Loucy (cell line): ENCODE measurements at regions not wholly inside any gene's neighbourhood (a gene's known extent, or its start where the extent isn't known, plus 50 kb on each side); places are given as distances from the start of the nearest gene placed in this dataset.
"Not testable (repeated sequence)": the region's sequence is repeated elsewhere in the genome, so short reads cannot be mapped to it uniquely, and the experiment has no call there.

Experiments used
- H2AFZ ChIP-seq: fragments of 200-600 bp; sonication (generic); 2 replicates; pipeline ENCODE4 v1.6.0; 2016; ENCODE audit warnings: antibody characterized with exemption, mild to moderate bottlenecking, low read length, moderate library complexity
- H3F3A ChIP-seq: fragments of 200-600 bp; 2 replicates; pipeline ENCODE4 v1.6.0; 2016; ENCODE audit warnings: antibody characterized with exemption, low read depth, mild to moderate bottlenecking
- H3K27me3 ChIP-seq: fragments of 200-600 bp; sonication (generic); 2 replicates; pipeline ENCODE4 v1.6.1; 2014; ENCODE audit warnings: low read length, mild to moderate bottlenecking; ENCODE audit not compliant: insufficient read depth, poor library complexity, severe bottlenecking
- H3K36me3 ChIP-seq: fragments of 200-600 bp; sonication (generic); 2 replicates; pipeline ENCODE4 v1.6.1; 2016; ENCODE audit warnings: low read length; ENCODE audit not compliant: insufficient read depth
- H3K4me1 ChIP-seq: fragments of 200-600 bp; sonication (generic); 2 replicates; pipeline ENCODE4 v1.5.1; 2014; ENCODE audit warnings: low read length, mild to moderate bottlenecking; ENCODE audit not compliant: insufficient read depth, poor library complexity, severe bottlenecking
- H3K4me2 ChIP-seq: fragments of 200-600 bp; sonication (generic); 2 replicates; pipeline ENCODE4 v1.6.0; 2014; ENCODE audit warnings: antibody characterized with exemption, low read length, low read depth, mild to moderate bottlenecking; ENCODE audit not compliant: poor library complexity, severe bottlenecking
- H3K4me3 ChIP-seq: fragments of 200-600 bp; sonication (generic); 2 replicates; pipeline ENCODE4 v1.5.1; 2014; ENCODE audit warnings: low read length, mild to moderate bottlenecking, mixed read lengths; ENCODE audit not compliant: poor library complexity, severe bottlenecking
- H3K79me2 ChIP-seq: fragments of 200-600 bp; sonication (generic); 2 replicates; pipeline ENCODE4 v1.6.1; 2014; ENCODE audit warnings: low read length; ENCODE audit not compliant: insufficient read depth
- H3K9ac ChIP-seq: fragments of 200-600 bp; sonication (generic); 2 replicates; pipeline ENCODE4 v1.6.0; 2014; ENCODE audit warnings: mild to moderate bottlenecking, low read depth, low read length, moderate library complexity; ENCODE audit not compliant: poor library complexity, severe bottlenecking
- H3K9me2 ChIP-seq: fragments of 200-600 bp; sonication (generic); replicated peaks from 2 replicates; pipeline ENCODE4 v1.6.1; 2016; ENCODE audit warnings: low read depth, low read length, mixed read lengths
- H3K9me3 ChIP-seq: fragments of 200-600 bp; sonication (generic); 2 replicates; pipeline ENCODE4 v1.6.1; 2014; ENCODE audit warnings: mild to moderate bottlenecking, antibody characterized with exemption, low read length, low read depth; ENCODE audit not compliant: insufficient read depth
- H4K20me1 ChIP-seq: fragments of 200-600 bp; sonication (generic); 2 replicates; pipeline ENCODE4 v1.6.0; 2014; ENCODE audit warnings: antibody characterized with exemption, low read length, mild to moderate bottlenecking; ENCODE audit not compliant: insufficient read depth, poor library complexity, severe bottlenecking
- EZH2phosphoT487 ChIP-seq: fragments of 200-600 bp; IDR thresholded peaks from 2 replicates; pipeline ENCODE4 v1.6.1; 2018; ENCODE audit warnings: antibody characterized with exemption, mild to moderate bottlenecking, moderate library complexity, borderline replicate concordance
- TF ChIP-seq, protein P1 (sequence below): fragments of 200-600 bp; sonication (generic); conservative IDR thresholded peaks from 2 replicates; pipeline ENCODE4 v1.5.1; 2014; ENCODE audit warnings: mild to moderate bottlenecking, antibody characterized with exemption, low read length

DNA sequence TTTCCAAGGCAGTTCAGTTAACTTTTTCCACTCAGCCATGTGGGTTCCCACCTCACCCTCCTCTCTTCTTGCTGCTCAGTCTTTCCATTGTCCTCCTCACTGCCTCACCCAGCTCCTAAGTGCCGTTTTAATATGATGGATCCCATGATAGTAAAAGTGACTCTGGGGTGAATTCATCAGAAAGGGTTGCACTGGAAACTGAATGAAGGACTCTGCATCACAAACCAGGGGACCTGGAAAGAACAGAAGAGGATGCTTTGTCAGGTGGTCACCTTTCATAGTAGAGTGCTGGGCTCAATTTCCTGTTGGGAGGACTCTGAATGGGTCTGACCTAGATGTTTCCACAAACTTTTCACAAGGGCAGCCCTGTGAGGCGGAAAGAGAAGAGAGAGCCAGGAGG lies 67.8 kb upstream of the SLC8A3 start:
- no peak overlapping the region for H3K4me3 ChIP-seq
- H3K36me3 ChIP-seq = no peaks in the 10 kb centered on the region
- no peaks in the 10 kb centered on the region for H3F3A ChIP-seq
- H3K9ac ChIP-seq = no peak overlapping the region
- no peaks in the 10 kb centered on the region for H3K79me2 ChIP-seq
- no peaks in the 10 kb centered on the region for H3K4me1 ChIP-seq
- TF ChIP-seq EZH2phosphoT487 = no peak
- TF ChIP-seq, protein P1, sequence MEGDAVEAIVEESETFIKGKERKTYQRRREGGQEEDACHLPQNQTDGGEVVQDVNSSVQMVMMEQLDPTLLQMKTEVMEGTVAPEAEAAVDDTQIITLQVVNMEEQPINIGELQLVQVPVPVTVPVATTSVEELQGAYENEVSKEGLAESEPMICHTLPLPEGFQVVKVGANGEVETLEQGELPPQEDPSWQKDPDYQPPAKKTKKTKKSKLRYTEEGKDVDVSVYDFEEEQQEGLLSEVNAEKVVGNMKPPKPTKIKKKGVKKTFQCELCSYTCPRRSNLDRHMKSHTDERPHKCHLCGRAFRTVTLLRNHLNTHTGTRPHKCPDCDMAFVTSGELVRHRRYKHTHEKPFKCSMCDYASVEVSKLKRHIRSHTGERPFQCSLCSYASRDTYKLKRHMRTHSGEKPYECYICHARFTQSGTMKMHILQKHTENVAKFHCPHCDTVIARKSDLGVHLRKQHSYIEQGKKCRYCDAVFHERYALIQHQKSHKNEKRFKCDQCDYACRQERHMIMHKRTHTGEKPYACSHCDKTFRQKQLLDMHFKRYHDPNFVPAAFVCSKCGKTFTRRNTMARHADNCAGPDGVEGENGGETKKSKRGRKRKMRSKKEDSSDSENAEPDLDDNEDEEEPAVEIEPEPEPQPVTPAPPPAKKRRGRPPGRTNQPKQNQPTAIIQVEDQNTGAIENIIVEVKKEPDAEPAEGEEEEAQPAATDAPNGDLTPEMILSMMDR = no peak
- H3K4me2 ChIP-seq = no peak overlapping the region
- peak overlapping the region; percentile 39; the same call in 1 of the 2 replicates for H2AFZ ChIP-seq
- no peaks in the 10 kb centered on the region for H4K20me1 ChIP-seq
- H3K9me2 ChIP-seq = no peaks in the 10 kb centered on the region
- H3K27me3 ChIP-seq = no peaks in the 10 kb centered on the region
- no peaks in the 10 kb centered on the region for H3K9me3 ChIP-seq

- not testable (repeated sequence) for H3K4me2 ChIP-seq, H3K79me2 ChIP-seq, H3K27me3 ChIP-seq, H3K4me3 ChIP-seq, H2AFZ ChIP-seq, H3K36me3 ChIP-seq, H3K9me2 ChIP-seq, H3F3A ChIP-seq, H3K9ac ChIP-seq, H4K20me1 ChIP-seq, H3K4me1 ChIP-seq, H3K9me3 ChIP-seq
Measured at GRCh38 chr14:70255071-70256057, 66.6 kb upstream of the SLC8A3 start.

DNA sequence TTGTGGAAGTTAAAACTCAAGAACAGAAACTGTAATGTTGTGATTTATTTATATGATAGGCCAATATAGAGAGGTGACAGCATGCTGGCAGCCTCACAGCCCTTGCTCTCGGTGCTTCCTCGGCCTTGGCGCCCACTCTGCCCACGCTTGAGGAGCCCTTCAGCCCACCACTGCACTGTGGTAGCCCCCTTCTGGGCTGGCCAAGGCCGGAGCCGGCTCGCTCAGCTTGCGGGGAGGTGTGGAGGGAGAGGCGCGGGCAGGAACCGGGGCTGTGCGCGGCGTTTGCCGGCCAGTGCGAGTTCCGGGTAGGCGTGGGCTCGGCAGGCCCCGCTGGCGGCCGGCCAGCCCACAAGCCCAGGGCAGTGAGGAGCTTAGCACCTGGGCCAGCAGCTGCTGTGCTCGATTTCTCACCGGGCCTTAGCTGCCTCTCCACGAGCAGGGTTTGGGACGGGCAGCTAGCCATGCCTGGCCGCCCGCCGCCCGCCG lies 65.8 kb upstream of the SLC8A3 start:
- Histone ChIP-seq H3K27me3 (no peaks in the 10 kb centered on the region), H3K4me1 (no peaks in the 10 kb centered on the region), H3K79me2 (no peaks in the 10 kb centered on the region), H4K20me1 (no peaks in the 10 kb centered on the region), H3K4me3 (no peak overlapping the region), H3K9ac (no peak overlapping the region), H2AFZ (no peak overlapping the region), H3K4me2 (no peak overlapping the region), H3K36me3 (no peaks in the 10 kb centered on the region), H3K9me3 (no peaks in the 10 kb centered on the region), H3F3A (no peaks in the 10 kb centered on the region), H3K9me2 (no peaks in the 10 kb centered on the region)
- TF ChIP-seq, protein P1 = no peak
- TF ChIP-seq EZH2phosphoT487 = no peak

- not testable (repeated sequence) for H3F3A ChIP-seq, H3K27me3 ChIP-seq, H3K36me3 ChIP-seq, H3K79me2 ChIP-seq, H3K4me1 ChIP-seq, H3K9ac ChIP-seq, H2AFZ ChIP-seq, H3K9me3 ChIP-seq, H3K4me2 ChIP-seq, H3K4me3 ChIP-seq, H3K9me2 ChIP-seq, H4K20me1 ChIP-seq
Measured at GRCh38 chr14:70253547-70253946, 64.8 kb upstream of the SLC8A3 start.
